Endothelial cell of umbilical vein (primary cell): ENCODE measurements at regions not wholly inside any gene's neighbourhood (a gene's known extent, or its start where the extent isn't known, plus 50 kb on each side); places are given as distances from the start of the nearest gene placed in this dataset.

Experiments
- CTCF ChIP-seq, 2 donors: IDR thresholded peaks; 1 replicate in 1 of 2; 2 replicates in 1 of 2; pipeline ENCODE4 v1.5.1; 2011; ENCODE audit warnings: low read length in 2 of 2, mild to moderate bottlenecking in 2 of 2, moderate library complexity in 2 of 2, control low read depth in 1 of 2, inconsistent platforms in 1 of 2, low read depth in 1 of 2; ENCODE audit not compliant: insufficient read depth in 1 of 2; ENCODE audit errors: extremely low read depth in 1 of 2
- EZH2 ChIP-seq: IDR thresholded peaks from 2 replicates; pipeline ENCODE4 v1.6.1; 2012; ENCODE audit warnings: borderline replicate concordance, low read depth, mild to moderate bottlenecking, moderate library complexity, low read length, inconsistent platforms; ENCODE audit not compliant: severe bottlenecking
- POLR2A ChIP-seq: IDR thresholded peaks from 2 replicates; pipeline ENCODE4 v1.6.1; 2012; ENCODE audit warnings: low read depth, mild to moderate bottlenecking, control low read depth, low read length
- POLR2AphosphoS5 ChIP-seq: IDR thresholded peaks from 2 replicates; pipeline ENCODE4 v1.6.1; 2012; ENCODE audit warnings: low read depth, mild to moderate bottlenecking, control low read depth, low read length, moderate library complexity; ENCODE audit not compliant: insufficient read depth

GRCh38 chr7:109460296-109460695 is 890.6 kb downstream of the DNAJB9 start:
- TF ChIP-seq CTCF (IDR thresholded peaks at IDR 0.05; ENCODE audit: extremely low read depth in 1 of 2, insufficient read depth in 1 of 2, low read depth in 1 of 2, low read length in 2 of 2): no peak
- no peak for TF ChIP-seq POLR2AphosphoS5
- TF ChIP-seq EZH2: no peak
- TF ChIP-seq POLR2A: no peak
